GM21360 (cell line): ENCODE measurements at regions not wholly inside any gene's neighbourhood (a gene's known extent, or its start where the extent isn't known, plus 50 kb on each side); places are given as distances from the start of the nearest gene placed in this dataset.

ENCODE experiments used
- ATAC-seq: cut with Tn5 transposase; IDR thresholded peaks from one replicate; pipeline ENCODE4 v1.9.1; 2021; ENCODE audit warnings: mild to moderate bottlenecking, moderate library complexity; ENCODE audit not compliant: unreplicated experiment

GRCh38 chr13:99862244-99862643, 109.3 kb downstream of the ZIC5 start:
- ATAC-seq: no peak

GRCh38 chr13:99861771-99862170, 109.8 kb downstream of the ZIC5 start:
- no peak for ATAC-seq

- ATAC-seq: no peak
These were observed 110.8 kb downstream of the ZIC5 start for GRCh38 chr13:99860745-99861144.

- peak; percentile 81 for ATAC-seq
These were observed 112.1 kb downstream of the ZIC5 start for GRCh38 chr13:99859178-99860177.

- no peak for ATAC-seq
These were observed 113.8 kb downstream of the ZIC5 start for GRCh38 chr13:99857738-99858137.

GRCh38 chr13:99855526-99856420, 115.8 kb downstream of the ZIC5 start:
- no peak for ATAC-seq

- ATAC-seq: no peak
These were observed 117.2 kb downstream of the ZIC5 start for GRCh38 chr13:99854366-99854765.

- no peak for ATAC-seq
These were observed 124.2 kb downstream of the ZIC5 start for GRCh38 chr13:99847318-99847750.

- no peak for ATAC-seq
These were observed 126.2 kb downstream of the ZIC5 start for GRCh38 chr13:99845161-99845874.

GRCh38 chr13:99844421-99844820, 127.1 kb downstream of the ZIC5 start:
- no peak for ATAC-seq

- ATAC-seq: no peak
These were observed 127.7 kb downstream of the ZIC5 start for GRCh38 chr13:99843872-99844271.

GRCh38 chr13:99842405-99842804, 129.2 kb downstream of the ZIC5 start:
- ATAC-seq: no peak

- no peak for ATAC-seq
These were observed 135.3 kb downstream of the ZIC5 start for GRCh38 chr13:99836291-99836690.

GRCh38 chr13:99835442-99835841, 136.1 kb downstream of the ZIC5 start:
- no peak for ATAC-seq

GRCh38 chr13:99834246-99834645, 137.3 kb downstream of the ZIC5 start:
- ATAC-seq: no peak

- no peak for ATAC-seq
These were observed 139.2 kb downstream of the ZIC5 start for GRCh38 chr13:99832347-99832746.

- ATAC-seq: no peak
These were observed 140.6 kb downstream of the ZIC5 start for GRCh38 chr13:99830931-99831330.

GRCh38 chr13:99829593-99830239, 141.9 kb downstream of the ZIC5 start:
- no peak for ATAC-seq

GRCh38 chr13:99829161-99829560, 142.4 kb downstream of the ZIC5 start:
- ATAC-seq: no peak

- ATAC-seq: no peak
These were observed 142.8 kb downstream of the ZIC5 start for GRCh38 chr13:99828735-99829134.
